Brain microvascular endothelial cell (primary cell): ENCODE measurements at regions not wholly inside any gene's neighbourhood (a gene's known extent, or its start where the extent isn't known, plus 50 kb on each side); places are given as distances from the start of the nearest gene placed in this dataset.

Source experiments
- DNase-seq: peaks from one replicate; pipeline ENCODE4 v3.0.0-alpha.2; 2020
- H3K27ac ChIP-seq: fragments of 250-450 bp; sonication (Bioruptor Pico); 2 replicates; pipeline ENCODE4 v1.5.1; 2020; ENCODE audit warnings: mild to moderate bottlenecking, moderate library complexity
- H3K27me3 ChIP-seq: fragments of 250-450 bp; sonication (Bioruptor Pico); replicated peaks from 2 replicates; pipeline ENCODE4 v1.5.1; 2020; ENCODE audit warnings: mild to moderate bottlenecking
- H3K36me3 ChIP-seq: fragments of 250-450 bp; sonication (Bioruptor Pico); replicated peaks from 2 replicates; pipeline ENCODE4 v1.5.1; 2020; ENCODE audit warnings: mild to moderate bottlenecking
- H3K4me3 ChIP-seq: 2 replicates; pipeline ENCODE4 v1.5.1; 2011; ENCODE audit warnings: low read depth, mild to moderate bottlenecking, control low read depth, low read length, moderate library complexity
- in situ Hi-C: cut with HindIII; loops from 2 replicates; pipeline ENCODE4 v1.10.0; 2017; ENCODE audit warnings: low sequenced_read_pairs, low pct_ligation_motif_present
- TF ChIP-seq, protein P1 (sequence below): IDR thresholded peaks from 2 replicates; pipeline ENCODE4 v1.5.1; 2011; ENCODE audit warnings: low read depth, mild to moderate bottlenecking, moderate library complexity, low read length, control low read depth, inconsistent platforms; ENCODE audit errors: missing control alignments

DNA sequence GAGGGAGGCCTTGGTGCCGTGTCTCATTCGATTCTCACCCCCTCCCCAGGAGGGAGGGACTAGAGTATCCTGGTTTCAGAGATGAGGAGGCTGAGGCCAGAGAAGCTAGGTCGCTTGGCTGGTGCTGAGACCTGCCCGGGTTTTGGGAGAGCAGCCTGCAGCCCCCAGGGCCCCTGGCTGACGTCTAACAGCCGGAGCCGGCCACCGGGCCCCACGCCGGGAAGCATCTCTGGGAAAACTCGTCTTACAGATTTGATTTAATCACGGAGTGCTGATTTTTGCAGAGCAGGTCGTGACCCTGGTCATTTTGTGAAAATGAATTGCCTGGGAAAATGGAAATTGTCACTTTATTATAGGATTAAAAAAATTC, 97.5 kb downstream of the MICALL2 start:
- Histone ChIP-seq H3K36me3 (no peaks in the 10 kb centered on the region), H3K4me3 (no peak overlapping the region), H3K27ac (no peak overlapping the region), H3K27me3 (peaks cover 4% of the 10 kb centered on the region)
- TF ChIP-seq, protein P1, sequence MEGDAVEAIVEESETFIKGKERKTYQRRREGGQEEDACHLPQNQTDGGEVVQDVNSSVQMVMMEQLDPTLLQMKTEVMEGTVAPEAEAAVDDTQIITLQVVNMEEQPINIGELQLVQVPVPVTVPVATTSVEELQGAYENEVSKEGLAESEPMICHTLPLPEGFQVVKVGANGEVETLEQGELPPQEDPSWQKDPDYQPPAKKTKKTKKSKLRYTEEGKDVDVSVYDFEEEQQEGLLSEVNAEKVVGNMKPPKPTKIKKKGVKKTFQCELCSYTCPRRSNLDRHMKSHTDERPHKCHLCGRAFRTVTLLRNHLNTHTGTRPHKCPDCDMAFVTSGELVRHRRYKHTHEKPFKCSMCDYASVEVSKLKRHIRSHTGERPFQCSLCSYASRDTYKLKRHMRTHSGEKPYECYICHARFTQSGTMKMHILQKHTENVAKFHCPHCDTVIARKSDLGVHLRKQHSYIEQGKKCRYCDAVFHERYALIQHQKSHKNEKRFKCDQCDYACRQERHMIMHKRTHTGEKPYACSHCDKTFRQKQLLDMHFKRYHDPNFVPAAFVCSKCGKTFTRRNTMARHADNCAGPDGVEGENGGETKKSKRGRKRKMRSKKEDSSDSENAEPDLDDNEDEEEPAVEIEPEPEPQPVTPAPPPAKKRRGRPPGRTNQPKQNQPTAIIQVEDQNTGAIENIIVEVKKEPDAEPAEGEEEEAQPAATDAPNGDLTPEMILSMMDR, result no peak
- DNase-seq, result no peak
- in situ Hi-C loops, result no loop called here

DNA sequence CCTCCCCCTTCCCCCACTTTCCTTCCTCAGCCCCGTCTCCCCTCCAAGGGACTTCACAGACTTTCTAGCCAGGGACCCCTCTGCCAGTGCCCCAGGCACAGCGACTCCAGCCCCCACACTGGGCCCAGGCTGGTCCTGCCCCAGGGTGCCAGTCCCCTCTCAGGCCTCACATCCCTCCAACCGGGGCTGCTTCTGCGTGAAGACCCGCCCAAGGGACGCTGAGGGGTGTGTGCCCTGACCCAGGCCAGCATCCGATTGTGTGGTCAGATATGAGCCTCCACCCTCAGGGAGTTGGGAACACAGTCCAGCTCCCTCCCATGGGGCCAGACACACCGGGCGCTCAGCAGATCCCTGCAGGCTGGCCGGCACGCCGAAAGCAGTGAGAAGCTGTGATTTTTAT, 97.0 kb downstream of the MICALL2 start:
- Histone ChIP-seq H3K27ac (no peak overlapping the region), H3K4me3 (no peak overlapping the region), H3K27me3 (peaks cover 5% of the 10 kb centered on the region), H3K36me3 (no peaks in the 10 kb centered on the region)
- DNase-seq, result no peak
- TF ChIP-seq, protein P1, result no peak
- in situ Hi-C loops, result no loop called here

DNA sequence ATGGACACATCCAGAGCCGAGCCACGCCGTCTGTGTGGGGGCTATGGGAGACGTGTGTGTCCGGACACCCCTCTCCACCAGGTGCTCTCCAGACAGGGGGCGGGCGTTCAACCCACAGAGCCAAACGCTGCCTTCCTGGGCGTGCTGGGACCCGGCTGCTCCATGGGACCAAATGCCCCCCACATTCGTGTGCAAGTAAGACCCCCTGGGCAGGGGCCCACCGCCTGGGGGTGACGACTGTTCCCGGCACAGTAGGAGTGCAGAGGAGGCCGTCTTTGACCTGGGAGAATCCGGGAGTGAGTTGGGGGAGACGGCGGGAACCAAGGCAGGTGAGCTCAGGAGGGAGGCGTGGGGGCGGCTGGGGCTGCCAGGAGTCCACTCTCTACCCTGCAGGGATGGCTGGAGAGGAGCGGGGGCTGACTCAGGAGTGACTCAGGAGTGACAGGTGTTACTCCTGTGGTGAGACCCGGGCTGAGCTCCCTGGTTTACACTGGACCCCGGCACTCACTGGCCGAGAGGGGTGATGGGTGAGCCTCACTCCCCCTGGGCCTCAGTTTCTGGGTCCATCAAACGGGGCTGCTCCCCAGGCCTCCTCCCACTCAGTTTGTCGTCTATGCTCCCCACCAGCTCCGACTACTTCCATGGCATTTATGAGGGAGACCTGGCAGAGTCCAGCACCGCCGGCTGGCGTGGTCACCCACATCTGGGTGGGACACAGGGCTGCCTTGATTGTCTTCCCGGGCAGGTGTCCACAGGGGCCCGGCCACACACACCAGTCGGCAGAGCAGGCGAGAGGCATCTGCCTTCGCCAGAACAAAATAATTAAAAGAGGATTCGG, 95.0 kb downstream of the MICALL2 start:
- H3K27ac ChIP-seq, result no peak overlapping the region
- H3K27me3 ChIP-seq, result peaks cover 19% of the 10 kb centered on the region

DNA sequence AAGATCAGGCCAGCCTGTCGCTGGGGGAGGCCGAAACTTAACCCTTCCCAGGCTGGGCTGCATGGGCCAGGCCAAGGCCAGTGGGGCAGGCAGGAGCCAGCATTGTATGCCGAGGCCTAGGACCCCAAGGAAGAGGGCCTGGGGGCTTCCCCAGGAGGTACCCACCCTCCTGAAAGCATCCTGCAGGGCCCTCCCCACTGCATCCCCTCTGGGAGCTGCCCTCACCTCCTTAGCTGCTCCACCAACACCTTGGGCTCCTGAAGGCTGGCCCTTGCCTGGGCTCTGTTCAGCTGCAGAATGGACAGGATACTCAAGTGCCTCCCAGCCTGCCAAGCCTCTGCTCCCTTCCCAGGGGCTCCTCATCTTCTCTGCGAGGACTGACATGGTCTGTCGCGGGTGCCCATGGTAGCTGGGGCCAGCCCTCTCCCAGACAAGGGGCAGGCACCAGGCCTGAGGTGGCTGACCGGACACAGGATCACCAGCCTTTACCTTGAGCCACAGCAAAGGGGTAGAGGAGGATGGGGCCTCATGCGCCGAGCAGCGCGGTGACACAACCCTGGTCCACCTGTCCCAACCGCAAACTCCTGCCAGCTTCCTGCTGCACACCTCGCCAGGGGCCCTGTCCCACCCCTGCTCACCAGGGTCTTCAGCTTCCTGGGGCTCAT, 94.2 kb downstream of the MICALL2 start:
- Histone ChIP-seq H3K27me3 (peaks cover 23% of the 10 kb centered on the region), H3K36me3 (no peaks in the 10 kb centered on the region), H3K27ac (no peak overlapping the region), H3K4me3 (no peak overlapping the region)
- in situ Hi-C loops, result no loop called here
- no peak for DNase-seq
- TF ChIP-seq, protein P1, result no peak

More for the DNA sequence above, 95.0 kb downstream of the MICALL2 start:
- Histone ChIP-seq H3K36me3 (no peaks in the 10 kb centered on the region), H3K4me3 (no peak overlapping the region)
- DNase-seq, result no peak
- TF ChIP-seq, protein P1, result no peak
- in situ Hi-C loops, result no loop called here

DNA sequence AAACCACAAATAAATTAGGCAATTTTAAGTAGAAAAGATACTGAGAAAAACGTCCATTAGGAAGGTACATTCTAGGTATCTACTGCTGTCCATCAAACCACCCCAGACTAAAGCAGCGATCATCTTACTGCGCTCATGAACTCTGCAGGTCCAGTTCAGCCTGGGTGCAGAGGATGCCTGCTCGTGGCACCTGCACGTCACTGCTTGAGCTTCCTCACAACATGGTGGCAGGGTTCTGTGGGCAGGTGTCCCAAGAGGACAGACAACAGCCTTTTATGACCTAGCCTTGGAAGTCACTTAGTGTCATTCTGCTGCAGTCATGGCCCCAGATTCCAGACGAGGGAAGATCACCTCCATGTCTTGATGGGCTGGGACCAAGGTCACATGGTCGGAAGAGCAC, 93.4 kb downstream of the MICALL2 start:
- H3K27me3 ChIP-seq, result peaks cover 28% of the 10 kb centered on the region
- TF ChIP-seq, protein P1, result no peak
- no peaks in the 10 kb centered on the region for H3K36me3 ChIP-seq
- no peak overlapping the region for H3K4me3 ChIP-seq
- no peak for DNase-seq
- H3K27ac ChIP-seq, result no peak overlapping the region
- in situ Hi-C loops, result no loop called here
